HG03521 (cell line): ENCODE measurements at regions not wholly inside any gene's neighbourhood (a gene's known extent, or its start where the extent isn't known, plus 50 kb on each side); places are given as distances from the start of the nearest gene placed in this dataset.

Source experiments
- ATAC-seq: cut with Tn5 transposase; IDR thresholded peaks from one replicate; pipeline ENCODE4 v1.9.1; 2021; ENCODE audit warnings: mild to moderate bottlenecking, moderate library complexity; ENCODE audit not compliant: unreplicated experiment

- no peak for ATAC-seq
Measured at GRCh38 chr14:71525663-71526221, 406.5 kb upstream of the RGS6 start.

- ATAC-seq, result no peak
Measured at GRCh38 chr14:71526388-71526787, 405.8 kb upstream of the RGS6 start.

GRCh38 chr14:71527838-71528237 lies 404.4 kb upstream of the RGS6 start:
- no peak for ATAC-seq

GRCh38 chr14:71529848-71530247 lies 402.4 kb upstream of the RGS6 start:
- ATAC-seq, result no peak

GRCh38 chr14:71532344-71532743 lies 399.9 kb upstream of the RGS6 start:
- ATAC-seq, result no peak

- no peak for ATAC-seq
Measured at GRCh38 chr14:71532790-71533189, 399.4 kb upstream of the RGS6 start.

DNA sequence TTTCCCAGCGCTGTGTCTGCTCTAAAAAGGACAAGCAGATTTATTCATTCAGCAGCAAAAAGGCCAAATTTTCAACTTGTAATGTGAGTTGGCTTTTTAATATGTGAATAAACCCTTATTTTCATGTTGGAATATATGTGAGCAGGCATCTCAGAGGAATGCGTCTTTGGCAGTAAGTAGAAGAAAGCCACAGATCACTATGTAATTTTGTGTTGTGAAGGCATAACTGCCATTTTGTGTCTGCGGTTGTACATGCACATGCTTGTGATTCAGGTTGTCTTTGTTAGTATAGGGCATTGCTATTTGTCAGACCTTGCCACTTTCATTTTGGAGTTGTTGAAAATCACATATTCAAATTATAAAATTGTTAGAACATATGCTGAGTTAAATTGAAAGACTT lies 398.8 kb upstream of the RGS6 start:
- no peak for ATAC-seq

- ATAC-seq, result no peak
Measured at GRCh38 chr14:71533800-71534199, 398.4 kb upstream of the RGS6 start.

GRCh38 chr14:71534506-71534905 lies 397.7 kb upstream of the RGS6 start:
- ATAC-seq, result no peak

GRCh38 chr14:71536015-71536740 lies 396.1 kb upstream of the RGS6 start:
- ATAC-seq, result no peak

GRCh38 chr14:71536927-71537772 lies 395.1 kb upstream of the RGS6 start:
- no peak for ATAC-seq

DNA sequence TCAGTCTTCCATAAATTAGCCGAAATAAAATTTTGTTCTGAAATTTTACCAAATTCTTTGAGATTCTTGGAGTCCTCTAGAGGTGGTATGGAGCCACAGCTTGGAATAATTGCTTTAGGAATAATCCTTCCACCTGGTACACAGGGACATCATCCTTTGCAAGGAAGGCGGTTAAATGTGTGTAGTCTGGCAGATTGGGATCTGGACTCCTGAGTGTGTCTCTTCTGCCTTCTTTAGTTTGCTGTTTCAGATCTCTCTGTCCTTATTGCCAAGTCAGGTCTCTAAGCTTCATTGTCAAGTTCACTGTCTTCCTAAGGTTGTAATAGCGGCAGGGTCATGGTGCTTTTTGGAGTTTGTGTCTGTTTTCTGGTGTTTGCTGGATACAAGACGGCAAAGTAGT lies 393.9 kb upstream of the RGS6 start:
- ATAC-seq, result no peak

DNA sequence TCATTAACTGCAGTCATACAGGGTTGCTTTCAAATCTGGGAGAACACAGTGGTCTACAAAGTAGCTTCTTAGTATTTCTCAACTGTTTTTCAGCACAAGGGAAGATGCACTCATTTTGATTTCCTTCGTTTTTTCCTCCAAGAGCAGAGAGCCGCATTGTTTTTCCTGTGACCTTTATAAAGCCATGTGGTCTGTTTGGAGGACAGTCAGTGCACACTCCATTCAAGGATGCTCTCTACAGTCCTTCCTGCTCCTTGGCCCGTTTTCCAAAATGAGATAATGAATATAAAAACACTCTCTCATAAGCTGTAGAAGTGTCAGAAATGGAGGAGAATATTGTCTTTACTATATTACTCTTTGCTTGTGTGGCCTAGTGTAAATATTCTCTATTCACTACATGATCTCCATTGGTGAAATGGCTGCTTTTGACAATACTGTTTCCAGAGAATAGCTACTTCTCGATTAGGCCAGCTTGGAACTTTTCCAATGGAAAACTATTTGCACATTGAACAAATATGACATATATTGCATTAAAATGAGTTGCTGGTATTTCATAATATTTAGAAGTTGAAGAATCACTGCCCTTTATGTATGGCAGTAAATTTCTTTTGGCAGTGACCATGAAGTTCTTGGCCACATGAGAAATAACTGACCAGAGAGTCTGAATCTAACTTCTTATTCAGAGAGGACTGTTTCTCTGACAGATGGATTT lies 393.1 kb upstream of the RGS6 start:
- ATAC-seq, result no peak

- ATAC-seq, result no peak
Measured at GRCh38 chr14:71539650-71540285, 392.5 kb upstream of the RGS6 start.

- ATAC-seq, result no peak
Measured at GRCh38 chr14:71541271-71541670, 391.0 kb upstream of the RGS6 start.

DNA sequence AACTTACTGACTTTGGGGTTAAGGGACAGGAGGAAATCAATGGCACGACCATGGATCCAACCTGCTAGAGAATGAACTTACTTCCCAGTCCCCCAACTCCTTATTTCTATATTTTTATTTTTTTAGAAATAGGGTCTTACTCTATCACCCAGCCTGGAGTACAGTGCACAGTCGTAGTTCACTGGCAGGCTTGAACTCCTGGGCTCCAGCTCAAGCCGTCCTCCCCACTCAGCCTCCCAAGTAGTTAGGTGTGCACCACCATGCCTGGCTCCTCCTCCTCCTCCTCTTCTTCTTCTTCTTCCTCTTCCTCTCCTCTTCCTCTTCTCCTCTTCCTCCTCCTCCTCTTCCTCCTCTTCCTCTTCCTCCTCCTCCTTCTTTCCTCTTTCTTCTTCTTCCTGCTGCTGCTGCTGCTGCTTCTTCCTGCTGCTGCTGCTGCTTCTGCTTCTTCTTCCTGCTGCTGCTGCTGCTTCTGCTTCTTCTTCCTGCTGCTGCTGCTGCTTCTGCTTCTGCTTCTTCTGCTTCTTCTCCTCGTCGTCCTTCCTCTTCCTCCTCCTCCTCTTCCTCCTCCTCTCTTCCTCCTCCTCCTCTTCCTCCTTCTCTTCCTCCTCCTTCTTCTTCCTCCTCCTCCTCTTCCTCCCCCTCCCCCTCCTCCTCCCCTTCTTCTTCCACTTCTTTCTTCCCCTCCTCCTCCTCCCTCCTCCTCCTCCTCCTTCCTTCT lies 390.1 kb upstream of the RGS6 start:
- no peak for ATAC-seq

- no peak for ATAC-seq
Measured at GRCh38 chr14:71549421-71550050, 382.7 kb upstream of the RGS6 start.

- no peak for ATAC-seq
Measured at GRCh38 chr14:71550367-71550766, 381.9 kb upstream of the RGS6 start.

- no peak for ATAC-seq
Measured at GRCh38 chr14:71551291-71551950, 380.8 kb upstream of the RGS6 start.
